ENCODE measurements at regions not wholly inside any gene's neighbourhood (a gene's known extent, or its start where the extent isn't known, plus 50 kb on each side); places are given as distances from the start of the nearest gene placed in this dataset.
"Not testable (repeated sequence)": the region's sequence is repeated elsewhere in the genome, so short reads cannot be mapped to it uniquely, and the experiment has no call there.

- ATAC-seq (ENCODE audit: low FRiP score in 2 of 2) = no peak
- H3K36me3 ChIP-seq = no peaks in the 10 kb centered on the region
Observed at GRCh38 chr11:90438069-90438468, 215.2 kb upstream of the CHORDC1 start.

GRCh38 chr11:90434858-90435257 lies 212.0 kb upstream of the CHORDC1 start:
- no peak overlapping the region for H3K27ac ChIP-seq
- ATAC-seq (ENCODE audit: low FRiP score in 2 of 2) (peak in 1 of 2 donors; percentile 24), DNase-seq (no peak)
- H3K9me3 ChIP-seq = no peaks in the 10 kb centered on the region
- TF ChIP-seq POLR2AphosphoS5 (IDR thresholded peaks at IDR 0.05) = no peak
- H3K36me3 ChIP-seq = no peaks in the 10 kb centered on the region
- no peaks in the 10 kb centered on the region for H3K4me1 ChIP-seq
- H3K4me3 ChIP-seq = no peak overlapping the region
- H3K27me3 ChIP-seq = no peaks in the 10 kb centered on the region

More at GRCh38 chr11:90438069-90438468, 215.2 kb upstream of the CHORDC1 start:
- WGBS, 2 donors = 95 to 96% methylated on average over 4 of the region's 4 CpGs
- Histone ChIP-seq H3K9me3 (no peaks in the 10 kb centered on the region), H3K27ac (no peak overlapping the region), H3K4me1 (no peaks in the 10 kb centered on the region), H3K27me3 (no peaks in the 10 kb centered on the region), H3K4me3 (no peak overlapping the region)
- TF ChIP-seq EP300 (IDR thresholded peaks at IDR 0.05) (no peak), POLR2AphosphoS5 (IDR thresholded peaks at IDR 0.05) (no peak), CTCF (IDR thresholded peaks at IDR 0.05) (no peak), POLR2A (IDR thresholded peaks at IDR 0.05) (no peak)
- no peak for DNase-seq

GRCh38 chr11:90428836-90429235 lies 206.0 kb upstream of the CHORDC1 start:
- ATAC-seq (ENCODE audit: low FRiP score in 2 of 2) (no peak), DNase-seq (no peak)
- Histone ChIP-seq H3K27ac (no peak overlapping the region), H3K27me3 (no peaks in the 10 kb centered on the region), H3K36me3 (no peaks in the 10 kb centered on the region), H3K4me1 (no peaks in the 10 kb centered on the region), H3K4me3 (no peak overlapping the region), H3K9me3 (no peaks in the 10 kb centered on the region)
- no peak for TF ChIP-seq EP300 (IDR thresholded peaks at IDR 0.05)
- TF ChIP-seq POLR2A (IDR thresholded peaks at IDR 0.05) = no peak
- no peak for TF ChIP-seq CTCF (IDR thresholded peaks at IDR 0.05)
- no peak for TF ChIP-seq POLR2AphosphoS5 (IDR thresholded peaks at IDR 0.05)

- DNase-seq = no peak
- H3K36me3 ChIP-seq = no peaks in the 10 kb centered on the region
- no peak for TF ChIP-seq POLR2AphosphoS5 (IDR thresholded peaks at IDR 0.05)
- no peak for TF ChIP-seq POLR2A (IDR thresholded peaks at IDR 0.05)
- TF ChIP-seq EP300 (IDR thresholded peaks at IDR 0.05) = no peak
- H3K9me3 ChIP-seq = no peaks in the 10 kb centered on the region
- H3K4me3 ChIP-seq = no peak overlapping the region
- no peak for ATAC-seq (ENCODE audit: low FRiP score in 2 of 2)
- H3K27ac ChIP-seq = no peak overlapping the region
- no peaks in the 10 kb centered on the region for H3K27me3 ChIP-seq
- WGBS, 2 donors = 81% methylated on average over 5 of the region's 5 CpGs
- no peaks in the 10 kb centered on the region for H3K4me1 ChIP-seq
Observed at GRCh38 chr11:90426442-90426841, 203.6 kb upstream of the CHORDC1 start.

GRCh38 chr11:90423378-90423777 lies 200.5 kb upstream of the CHORDC1 start:
- H3K27me3 ChIP-seq = no peaks in the 10 kb centered on the region
- ATAC-seq (ENCODE audit: low FRiP score in 2 of 2) = no peak
- no peak overlapping the region for H3K4me3 ChIP-seq
- WGBS, 2 donors = 50 to 62% methylated on average over 1 of the region's 1 CpG
- no peaks in the 10 kb centered on the region for H3K4me1 ChIP-seq
- DNase-seq = no peak
- no peak overlapping the region for H3K27ac ChIP-seq
- no peaks in the 10 kb centered on the region for H3K9me3 ChIP-seq
- no peaks in the 10 kb centered on the region for H3K36me3 ChIP-seq
- TF ChIP-seq EP300 (IDR thresholded peaks at IDR 0.05) (no peak), CTCF (IDR thresholded peaks at IDR 0.05) (no peak), POLR2AphosphoS5 (IDR thresholded peaks at IDR 0.05) (no peak), POLR2A (IDR thresholded peaks at IDR 0.05) (no peak)

GRCh38 chr11:90422787-90423186 lies 199.9 kb upstream of the CHORDC1 start:
- not testable (repeated sequence) for H3K27ac ChIP-seq; H3K27me3 ChIP-seq; ATAC-seq (ENCODE audit: low FRiP score in 2 of 2); H3K4me3 ChIP-seq; H3K4me1 ChIP-seq; H3K36me3 ChIP-seq; H3K9me3 ChIP-seq
- 71 to 77% methylated on average over 9 of the region's 9 CpGs for WGBS, 2 donors
- DNase-seq = peak in 1 of 2 donors; percentile 41
